Sigmoid colon (tissue), 4 donors: ENCODE measurements at regions not wholly inside any gene's neighbourhood (a gene's known extent, or its start where the extent isn't known, plus 50 kb on each side); places are given as distances from the start of the nearest gene placed in this dataset.

ENCODE experiments used
- EP300 ChIP-seq, 4 donors: sonication (generic); formaldehyde crosslinking; IDR thresholded peaks; one replicate each; pipeline ENCODE4 v1.6.1; 2017; ENCODE audit warnings: antibody characterized with exemption in 4 of 4
- POLR2A ChIP-seq, 2 donors: fragments of 450-650 bp; IDR thresholded peaks; one replicate each; pipeline ENCODE4 v1.6.1; 2016; ENCODE audit warnings: antibody characterized with exemption in 2 of 2, mild to moderate bottlenecking in 2 of 2, moderate library complexity in 2 of 2
- POLR2AphosphoS5 ChIP-seq, 4 donors: sonication (generic); formaldehyde crosslinking; IDR thresholded peaks; one replicate each; pipeline ENCODE4 v1.6.1; 2017; ENCODE audit warnings: antibody characterized with exemption in 4 of 4
- TF ChIP-seq, protein P1 (sequence below), 4 experiments: fragments of 450-650 bp in 3 of 4; fragments of 200-600 bp in 1 of 4; IDR thresholded peaks; one replicate each; pipeline ENCODE4 v1.5.1; 2016 to 2019; ENCODE audit warnings: antibody characterized with exemption in 4 of 4, mild to moderate bottlenecking in 3 of 4, moderate library complexity in 2 of 4

GRCh38 chr5:174217527-174217926, 172.0 kb downstream of the NSG2 start:
- no peak for TF ChIP-seq POLR2A (IDR thresholded peaks at IDR 0.05)
- TF ChIP-seq POLR2AphosphoS5 (IDR thresholded peaks at IDR 0.05): no peak
- TF ChIP-seq, protein P1, sequence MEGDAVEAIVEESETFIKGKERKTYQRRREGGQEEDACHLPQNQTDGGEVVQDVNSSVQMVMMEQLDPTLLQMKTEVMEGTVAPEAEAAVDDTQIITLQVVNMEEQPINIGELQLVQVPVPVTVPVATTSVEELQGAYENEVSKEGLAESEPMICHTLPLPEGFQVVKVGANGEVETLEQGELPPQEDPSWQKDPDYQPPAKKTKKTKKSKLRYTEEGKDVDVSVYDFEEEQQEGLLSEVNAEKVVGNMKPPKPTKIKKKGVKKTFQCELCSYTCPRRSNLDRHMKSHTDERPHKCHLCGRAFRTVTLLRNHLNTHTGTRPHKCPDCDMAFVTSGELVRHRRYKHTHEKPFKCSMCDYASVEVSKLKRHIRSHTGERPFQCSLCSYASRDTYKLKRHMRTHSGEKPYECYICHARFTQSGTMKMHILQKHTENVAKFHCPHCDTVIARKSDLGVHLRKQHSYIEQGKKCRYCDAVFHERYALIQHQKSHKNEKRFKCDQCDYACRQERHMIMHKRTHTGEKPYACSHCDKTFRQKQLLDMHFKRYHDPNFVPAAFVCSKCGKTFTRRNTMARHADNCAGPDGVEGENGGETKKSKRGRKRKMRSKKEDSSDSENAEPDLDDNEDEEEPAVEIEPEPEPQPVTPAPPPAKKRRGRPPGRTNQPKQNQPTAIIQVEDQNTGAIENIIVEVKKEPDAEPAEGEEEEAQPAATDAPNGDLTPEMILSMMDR (IDR thresholded peaks at IDR 0.05): no peak
- no peak for TF ChIP-seq EP300 (IDR thresholded peaks at IDR 0.05)
